RWPE1 (cell line): ENCODE measurements at regions not wholly inside any gene's neighbourhood (a gene's known extent, or its start where the extent isn't known, plus 50 kb on each side); places are given as distances from the start of the nearest gene placed in this dataset.

Source experiments
- CTCF ChIA-PET: fragments of 350-600 bp; sonication (Branson Sonifier 250); formaldehyde crosslinking; extraction: SDS; loops from one replicate; lab custom pipeline; 2021; lab: Yijun Ruan, JAX
- POLR2A ChIA-PET: fragments of 400-600 bp; formaldehyde crosslinking; extraction: SDS; loops from one replicate; lab custom pipeline; 2020; ENCODE audit warnings: antibody characterized with exemption; ENCODE audit not compliant: low non-redundant PET; lab: Yijun Ruan, JAX
- DNase-seq: peaks from one replicate; pipeline ENCODE4 v3.0.0; 2012; ENCODE audit warnings: low spot score
- H3K27ac ChIP-seq: fragments of 450-650 bp; 2 replicates; pipeline ENCODE4 v1.5.1; 2017
- CTCF ChIP-seq: fragments of 450-650 bp; conservative IDR thresholded peaks from 2 replicates; pipeline ENCODE4 v1.5.1; 2017; ENCODE audit warnings: low read depth, mild to moderate bottlenecking

DNA sequence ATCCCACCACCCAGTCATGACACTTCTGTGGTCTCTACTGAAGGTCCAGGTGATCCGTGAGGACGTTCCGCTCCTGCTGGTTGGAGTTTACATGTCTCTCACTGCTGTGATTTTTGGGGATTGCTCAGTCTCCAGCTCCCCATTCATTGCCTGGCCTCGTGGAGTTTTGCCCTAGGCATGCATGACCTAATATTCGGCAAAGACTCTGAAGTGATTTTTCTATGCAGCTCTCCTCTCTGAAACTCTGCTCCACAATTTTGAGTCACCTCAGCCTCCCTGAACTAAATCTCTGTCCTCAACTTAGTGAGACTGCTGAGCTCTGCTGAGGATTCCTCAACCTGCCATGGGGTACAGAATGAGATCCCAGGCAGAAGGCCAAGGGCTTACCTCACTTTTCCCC is 174.4 kb upstream of the FGGY start:
- POLR2A ChIA-PET: no interaction called here
- no peak for TF ChIP-seq CTCF
- CTCF ChIA-PET: no interaction called here

DNA sequence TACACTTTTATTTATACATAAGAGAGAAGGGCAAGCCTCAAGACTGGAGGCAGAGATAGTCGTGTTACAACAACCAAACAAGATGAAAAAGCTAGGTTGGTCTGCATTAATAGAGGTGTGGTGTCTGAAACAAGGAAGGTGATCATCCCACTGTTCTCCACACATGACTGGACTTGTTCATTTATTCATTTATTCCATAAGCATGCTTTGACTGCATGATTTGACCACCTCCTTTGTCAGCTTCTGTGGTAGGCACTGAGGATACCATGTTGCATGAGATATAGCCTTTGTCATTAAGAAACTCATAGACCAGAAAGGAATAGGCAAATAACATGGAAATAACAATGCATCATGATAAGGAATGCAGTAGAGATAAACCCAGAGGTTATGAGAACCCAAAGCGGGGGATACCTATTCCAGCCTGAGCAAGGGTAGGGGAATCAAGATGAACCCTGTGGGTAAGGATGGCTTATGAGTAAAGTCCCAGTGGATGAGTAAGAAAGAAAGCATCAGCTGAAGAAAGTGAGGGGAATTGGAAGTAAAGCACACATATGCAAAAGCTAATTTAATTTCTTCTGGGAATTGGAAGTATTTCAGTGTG is 173.7 kb upstream of the FGGY start:
- TF ChIP-seq CTCF: no peak
- ChIA-PET POLR2A (no interaction called here), CTCF (interaction anchor here (0.6 kb wide), 1 partner anchor 180 kb away, joined by 4 read pairs; no protein-coding TSS in a partner anchor)
- DNase-seq: no peak
- no peak overlapping the region for H3K27ac ChIP-seq

More for the DNA sequence above, 174.4 kb upstream of the FGGY start:
- no peak overlapping the region for H3K27ac ChIP-seq
- no peak for DNase-seq

DNA sequence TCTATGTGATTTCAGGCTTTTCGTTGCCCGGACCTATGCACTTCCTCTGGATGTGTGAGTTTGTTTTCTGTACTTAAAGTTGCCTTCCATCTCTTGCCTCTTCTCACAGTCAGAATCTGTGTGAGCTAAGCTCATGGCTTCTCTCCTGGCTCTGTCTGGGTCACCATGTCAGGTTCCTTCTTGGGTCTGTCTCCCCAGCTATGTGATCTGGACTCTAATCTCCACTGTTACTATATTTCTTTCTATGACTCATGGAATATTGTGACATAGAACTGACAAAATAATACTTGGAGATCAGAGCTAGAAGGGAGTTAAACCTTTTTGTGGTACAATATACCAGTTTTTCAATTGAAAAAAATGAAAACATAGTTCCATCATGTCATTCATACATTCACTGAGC is 172.7 kb upstream of the FGGY start:
- ChIA-PET POLR2A (no interaction called here), CTCF (no interaction called here)
- TF ChIP-seq CTCF: no peak
- no peak overlapping the region for H3K27ac ChIP-seq
- no peak for DNase-seq

DNA sequence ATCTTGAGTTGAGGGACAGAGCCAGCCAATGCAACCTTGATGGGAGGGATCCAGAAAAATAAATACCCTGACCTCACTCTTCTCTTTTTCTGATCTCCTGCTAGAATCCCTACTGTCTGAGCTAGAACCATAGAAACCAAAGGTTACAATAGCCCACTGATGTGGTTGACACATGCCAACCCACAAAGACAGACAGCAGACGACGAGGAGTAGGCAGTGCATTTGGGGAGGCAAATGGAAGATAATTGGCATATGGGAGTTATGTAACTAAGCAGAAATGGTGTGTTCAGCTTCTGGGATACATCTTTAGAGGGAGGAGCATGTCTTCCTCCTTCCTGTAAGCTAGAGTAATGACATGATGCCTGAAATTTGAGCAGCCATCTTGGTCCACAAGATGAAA is 171.7 kb upstream of the FGGY start:
- ChIA-PET CTCF (no interaction called here), POLR2A (no interaction called here)
- no peak for TF ChIP-seq CTCF
- no peak overlapping the region for H3K27ac ChIP-seq
- no peak for DNase-seq

DNA sequence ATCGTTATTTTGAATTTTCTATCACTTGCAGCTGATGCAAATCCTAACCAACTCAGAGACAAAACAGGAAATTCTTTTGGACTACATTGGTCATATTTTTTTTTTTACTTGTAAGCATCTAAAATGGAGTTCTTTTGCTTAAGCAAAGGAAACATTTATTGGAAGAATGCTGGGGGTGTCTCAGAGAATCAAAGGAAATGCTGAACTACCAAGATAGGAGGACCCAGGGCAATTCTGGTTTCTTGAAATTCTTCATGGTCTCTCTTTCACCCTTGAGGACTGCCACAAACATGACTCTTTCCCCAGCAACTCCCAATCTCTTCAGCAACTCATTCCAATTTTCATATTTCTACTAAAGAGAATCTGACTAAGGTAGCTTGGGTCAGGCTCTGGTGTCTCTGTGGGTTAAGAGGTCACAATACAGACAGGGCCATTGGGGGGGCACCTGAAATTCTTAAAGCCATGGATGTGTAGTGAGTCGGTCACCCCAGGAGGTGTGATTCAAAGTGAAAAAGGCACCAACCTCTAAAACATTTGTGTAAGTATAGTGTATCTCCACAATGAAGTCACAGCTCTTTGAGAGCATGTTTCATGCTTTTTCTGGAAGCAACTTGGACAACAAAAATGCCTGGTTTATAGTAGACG is 171.1 kb upstream of the FGGY start:
- no peak for TF ChIP-seq CTCF
- CTCF ChIA-PET: no interaction called here
- H3K27ac ChIP-seq: no peak overlapping the region
- DNase-seq: no peak
- POLR2A ChIA-PET: no interaction called here

- DNase-seq: no peak
- no peak overlapping the region for H3K27ac ChIP-seq
- TF ChIP-seq CTCF: no peak
- ChIA-PET CTCF (no interaction called here), POLR2A (no interaction called here)
These were observed 170.5 kb upstream of the FGGY start for GRCh38 chr1:59126366-59126765.
